ENCODE measurements at regions not wholly inside any gene's neighbourhood (a gene's known extent, or its start where the extent isn't known, plus 50 kb on each side); places are given as distances from the start of the nearest gene placed in this dataset.

GRCh38 chr3:6809349-6809748 lies 51.6 kb upstream of the GRM7 start:
- no peaks in the 10 kb centered on the region for H3K9me3 Mint-ChIP-seq
- 93 to 95% methylated on average over 2 of the region's 2 CpGs for WGBS, 2 experiments (ENCODE audit: insufficient coverage in 1 of 2, insufficient read length in 1 of 2)

More at GRCh38 chr3:6809349-6809748, 51.6 kb upstream of the GRM7 start:
- no peak overlapping the region for H3K4me3 Mint-ChIP-seq
- no peaks in the 10 kb centered on the region for H3K27me3 ChIP-seq (ENCODE audit: control insufficient read depth, insufficient read depth, low read length, poor library complexity, severe bottlenecking)
- H3K36me3 Mint-ChIP-seq (ENCODE audit: low read depth), result no peaks in the 10 kb centered on the region
- H3K27ac Mint-ChIP-seq, result no peak overlapping the region
- H3K36me3 ChIP-seq (ENCODE audit: control insufficient read depth, insufficient read depth, low read length), result no peaks in the 10 kb centered on the region
- H3K4me3 ChIP-seq (ENCODE audit: low read length), result no peak overlapping the region
- H3K4me1 Mint-ChIP-seq, result no peaks in the 10 kb centered on the region
- no peak for DNase-seq
- no peak overlapping the region for H3K9ac ChIP-seq (ENCODE audit: extremely low read depth, low read length, poor library complexity, severe bottlenecking)
- no peak for TF ChIP-seq CTCF (conservative IDR thresholded peaks at IDR 0.05)
- H3K27me3 Mint-ChIP-seq (ENCODE audit: insufficient read depth), result no peaks in the 10 kb centered on the region
- no peaks in the 10 kb centered on the region for H3K9me3 ChIP-seq (ENCODE audit: control insufficient read depth, low read length)
- no peak overlapping the region for H3K27ac ChIP-seq (ENCODE audit: low read depth, low read length)
- H3K4me1 ChIP-seq (ENCODE audit: control insufficient read depth, insufficient read depth, low read length), result no peaks in the 10 kb centered on the region

Data from endodermal cell (in vitro differentiated cells).